B cell (primary cell): ENCODE measurements at regions not wholly inside any gene's neighbourhood (a gene's known extent, or its start where the extent isn't known, plus 50 kb on each side); places are given as distances from the start of the nearest gene placed in this dataset.

Experiments
- ATAC-seq: fragments of 200-7000 bp; cut with Tn5 transposase; one replicate; pipeline ENCODE4 v1.10.0; 2021; ENCODE audit warnings: low read depth, mild to moderate bottlenecking, moderate number of reproducible peaks, moderate library complexity
- CTCF ChIA-PET: fragments of 350-600 bp; sonication (Branson Sonifier 250); formaldehyde crosslinking; loops from one replicate; lab custom pipeline; 2021; ENCODE audit warnings: antibody characterized with exemption, inconsistent platforms; lab: Charles Lee
- POLR2A ChIA-PET: fragments of 350-600 bp; sonication (Branson Sonifier 250); formaldehyde crosslinking; loops from one replicate; lab custom pipeline; 2021; ENCODE audit warnings: antibody characterized with exemption; lab: Charles Lee
- DNase-seq: peaks from one replicate; pipeline ENCODE4 v3.0.0; 2013
- H2AFZ ChIP-seq: 2 replicates; pipeline ENCODE4 v1.6.1; 2012; ENCODE audit warnings: mild to moderate bottlenecking, low read depth, low read length; ENCODE audit not compliant: insufficient read depth, poor library complexity, severe bottlenecking
- H3K27ac ChIP-seq, 2 donors: 1 replicate in 1 of 2; 2 replicates in 1 of 2; pipeline ENCODE4 v1.5.1; 2012 to 2013; ENCODE audit warnings: low read length in 2 of 2, mild to moderate bottlenecking in 2 of 2, moderate library complexity in 1 of 2
- H3K27me3 ChIP-seq, 4 experiments: fragments of 200-600 bp in 1 of 4; sonication (generic) in 1 of 4; replicated peaks in 1 of 4; 1 replicate in 2 of 4; 2 replicates in 2 of 4; pipeline versions ENCODE4 v1.6.1 to v1.7.0; 2013 to 2016; ENCODE audit warnings: low read length in 3 of 4, mild to moderate bottlenecking in 2 of 4, mixed read lengths in 1 of 4, moderate library complexity in 1 of 4; ENCODE audit not compliant: insufficient read depth in 4 of 4, control insufficient read depth in 3 of 4; ENCODE audit errors: control extremely low read depth in 1 of 4
- H3K36me3 ChIP-seq, 2 experiments: replicated peaks in 1 of 2; 1 replicate in 1 of 2; 2 replicates in 1 of 2; pipeline versions ENCODE4 v1.6.1 to v1.7.1; 2013; ENCODE audit warnings: low read length in 1 of 2; ENCODE audit not compliant: insufficient read depth in 2 of 2, control insufficient read depth in 1 of 2; ENCODE audit errors: control extremely low read depth in 1 of 2, extremely low read depth in 1 of 2
- H3K4me1 ChIP-seq, 2 donors: fragments of 200-600 bp in 1 of 2; sonication (generic) in 1 of 2; 1 replicate in 1 of 2; 2 replicates in 1 of 2; pipeline versions ENCODE4 v1.5.1 to v1.6.1; 2013 to 2017; ENCODE audit warnings: low read length in 2 of 2; ENCODE audit not compliant: control insufficient read depth in 2 of 2, insufficient read depth in 2 of 2
- H3K4me2 ChIP-seq: replicated peaks from 2 replicates; pipeline ENCODE3; 2012; ENCODE audit warnings: mild to moderate bottlenecking, low read depth, low read length; ENCODE audit not compliant: poor library complexity, severe bottlenecking
- H3K4me3 ChIP-seq, 5 experiments: fragments of 200-600 bp in 1 of 5; sonication (generic) in 1 of 5; 1 replicate in 3 of 5; 2 replicates in 2 of 5; pipeline versions ENCODE4 v1.5.1 to v1.7.0; 2011 to 2016; ENCODE audit warnings: low read length in 4 of 5, mild to moderate bottlenecking in 4 of 5, low read depth in 2 of 5, control low read depth in 1 of 5, moderate library complexity in 1 of 5; ENCODE audit not compliant: insufficient read depth in 1 of 5; ENCODE audit errors: control extremely low read depth in 1 of 5, extremely low read depth in 1 of 5
- H3K79me2 ChIP-seq: fragments of 200-600 bp; sonication (generic); one replicate; pipeline ENCODE4 v1.6.0; 2016; ENCODE audit warnings: low read length; ENCODE audit not compliant: control insufficient read depth, insufficient read depth
- H3K9ac ChIP-seq: fragments of 200-600 bp; sonication (generic); 2 replicates; pipeline ENCODE4 v1.6.1; 2017; ENCODE audit warnings: mild to moderate bottlenecking, low read length, moderate library complexity
- H3K9me3 ChIP-seq, 3 donors: one replicate each; pipeline versions ENCODE4 v1.6.1 to v1.7.1; 2013; ENCODE audit warnings: low read length in 2 of 3; ENCODE audit not compliant: control insufficient read depth in 2 of 3, insufficient read depth in 1 of 3; ENCODE audit errors: control extremely low read depth in 1 of 3
- H4K20me1 ChIP-seq: 2 replicates; pipeline ENCODE4 v1.6.0; 2012; ENCODE audit warnings: mild to moderate bottlenecking, low read length; ENCODE audit not compliant: insufficient read depth, control insufficient read depth, poor library complexity, severe bottlenecking
- H3K27ac Mint-ChIP-seq: one replicate; pipeline ENCODE4 v1.8.0; 2021; ENCODE audit warnings: mixed read lengths
- H3K27me3 Mint-ChIP-seq: one replicate; pipeline ENCODE4 v1.8.0; 2021; ENCODE audit warnings: mixed read lengths
- H3K4me1 Mint-ChIP-seq: one replicate; pipeline ENCODE4 v1.8.0; 2021; ENCODE audit warnings: mixed read lengths
- H3K4me3 Mint-ChIP-seq: one replicate; pipeline ENCODE4 v1.8.0; 2021; ENCODE audit warnings: mixed read lengths
- H3K9me3 Mint-ChIP-seq: one replicate; pipeline ENCODE4 v1.8.0; 2022; ENCODE audit warnings: mixed read lengths; ENCODE audit not compliant: insufficient read depth
- EZH2 ChIP-seq: IDR thresholded peaks from 2 replicates; pipeline ENCODE4 v1.6.1; 2012; ENCODE audit warnings: borderline replicate concordance, low read depth, mild to moderate bottlenecking, moderate library complexity, low read length; ENCODE audit not compliant: insufficient read depth, poor library complexity, severe bottlenecking
- WGBS: methylation state at CpG from one replicate; pipeline ENCODE4 v1.1.5; 2013; ENCODE audit warnings: missing lambda C conversion rate; ENCODE audit not compliant: insufficient coverage; 5-methylcytosine and 5-hydroxymethylcytosine counted together
- intact Hi-C: fragments of 100-400 bp; cut with micrococcal nuclease; formaldehyde crosslinking; loops from one replicate; pipeline ENCODE4 v1.10.0; 2022
- TF ChIP-seq, protein P1 (sequence below): fragments of 200-600 bp; IDR thresholded peaks from one replicate; pipeline ENCODE4 v1.8.0; 2022; ENCODE audit warnings: antibody characterized with exemption, mild to moderate bottlenecking

DNA sequence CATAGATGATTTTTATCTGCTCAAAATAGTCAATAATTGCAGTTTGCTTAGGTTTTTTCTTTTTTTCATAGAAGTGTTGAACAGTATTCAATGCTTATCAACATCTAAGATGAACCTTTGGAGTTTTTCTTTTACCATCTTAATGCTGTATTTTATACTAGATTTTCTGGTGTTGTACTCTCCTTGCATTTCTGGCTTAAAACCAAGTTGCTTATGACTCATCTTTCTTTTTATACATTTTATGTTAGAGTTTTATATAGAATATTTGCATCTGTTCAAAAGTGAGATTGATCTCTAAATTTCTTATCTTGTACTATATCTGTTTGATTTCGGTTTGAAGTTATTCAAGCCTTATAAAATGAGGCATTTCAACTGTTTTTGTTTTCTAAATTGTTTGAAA, 232.5 kb downstream of the RFPL4B start:
- no peak for ATAC-seq
- Histone ChIP-seq H3K9me3 (no peaks in the 10 kb centered on the region), H3K4me3 (no peak overlapping the region), H2AFZ (no peak overlapping the region), H3K9ac (no peak overlapping the region), H4K20me1 (no peaks in the 10 kb centered on the region), H3K27me3 (no peaks in the 10 kb centered on the region), H3K36me3 (no peaks in the 10 kb centered on the region), H3K4me1 (no peaks in the 10 kb centered on the region), H3K79me2 (no peaks in the 10 kb centered on the region), H3K27ac (no peak overlapping the region), H3K4me2 (no peak overlapping the region)
- no peak overlapping the region for H3K4me3 Mint-ChIP-seq
- CTCF ChIA-PET, result interaction anchor here (0.6 kb wide), 1 partner anchor 402 kb away, joined by 3 read pairs; no protein-coding TSS in a partner anchor
- H3K9me3 Mint-ChIP-seq, result no peaks in the 10 kb centered on the region
- no peak overlapping the region for H3K27ac Mint-ChIP-seq
- H3K4me1 Mint-ChIP-seq, result no peaks in the 10 kb centered on the region
- H3K27me3 Mint-ChIP-seq, result no peaks in the 10 kb centered on the region
- TF ChIP-seq, protein P1, sequence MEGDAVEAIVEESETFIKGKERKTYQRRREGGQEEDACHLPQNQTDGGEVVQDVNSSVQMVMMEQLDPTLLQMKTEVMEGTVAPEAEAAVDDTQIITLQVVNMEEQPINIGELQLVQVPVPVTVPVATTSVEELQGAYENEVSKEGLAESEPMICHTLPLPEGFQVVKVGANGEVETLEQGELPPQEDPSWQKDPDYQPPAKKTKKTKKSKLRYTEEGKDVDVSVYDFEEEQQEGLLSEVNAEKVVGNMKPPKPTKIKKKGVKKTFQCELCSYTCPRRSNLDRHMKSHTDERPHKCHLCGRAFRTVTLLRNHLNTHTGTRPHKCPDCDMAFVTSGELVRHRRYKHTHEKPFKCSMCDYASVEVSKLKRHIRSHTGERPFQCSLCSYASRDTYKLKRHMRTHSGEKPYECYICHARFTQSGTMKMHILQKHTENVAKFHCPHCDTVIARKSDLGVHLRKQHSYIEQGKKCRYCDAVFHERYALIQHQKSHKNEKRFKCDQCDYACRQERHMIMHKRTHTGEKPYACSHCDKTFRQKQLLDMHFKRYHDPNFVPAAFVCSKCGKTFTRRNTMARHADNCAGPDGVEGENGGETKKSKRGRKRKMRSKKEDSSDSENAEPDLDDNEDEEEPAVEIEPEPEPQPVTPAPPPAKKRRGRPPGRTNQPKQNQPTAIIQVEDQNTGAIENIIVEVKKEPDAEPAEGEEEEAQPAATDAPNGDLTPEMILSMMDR, result no peak
- TF ChIP-seq EZH2, result no peak
- POLR2A ChIA-PET, result no interaction called here
- no peak for DNase-seq
- no CpG with 5 or more reads among the region's 1 CpG for WGBS
- intact Hi-C loops, result no loop called here

DNA sequence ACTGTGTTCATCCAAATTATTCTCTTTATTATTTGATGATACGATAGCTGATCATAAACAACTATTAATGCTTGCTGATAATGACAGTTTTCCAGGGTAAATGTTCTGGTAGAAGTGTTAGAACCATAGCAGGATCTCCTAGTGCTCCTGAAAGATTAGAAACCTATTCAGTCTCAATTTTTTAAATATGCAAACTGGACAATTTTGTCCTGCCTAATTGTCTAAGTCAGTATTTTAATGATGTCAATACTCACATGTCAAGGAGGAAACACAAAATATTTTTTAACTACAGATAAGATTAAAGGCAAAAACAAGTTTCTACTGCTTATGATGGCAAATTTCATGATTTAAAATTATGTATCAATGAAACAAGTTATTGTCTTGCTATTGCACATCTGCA, 233.9 kb downstream of the RFPL4B start:
- Histone ChIP-seq H3K9ac (no peak overlapping the region), H3K36me3 (no peaks in the 10 kb centered on the region), H3K79me2 (no peaks in the 10 kb centered on the region), H2AFZ (no peak overlapping the region), H3K4me2 (no peak overlapping the region), H3K4me3 (no peak overlapping the region), H4K20me1 (no peaks in the 10 kb centered on the region), H3K27me3 (no peaks in the 10 kb centered on the region), H3K4me1 (no peaks in the 10 kb centered on the region), H3K9me3 (no peaks in the 10 kb centered on the region), H3K27ac (no peak overlapping the region)
- Mint-ChIP-seq H3K27me3 (no peaks in the 10 kb centered on the region), H3K4me3 (no peak overlapping the region), H3K9me3 (no peaks in the 10 kb centered on the region), H3K4me1 (no peaks in the 10 kb centered on the region), H3K27ac (no peak overlapping the region)
- TF ChIP-seq, protein P1, result no peak
- no peak for TF ChIP-seq EZH2
- ChIA-PET POLR2A (no interaction called here), CTCF (no interaction called here)
- ATAC-seq (no peak), DNase-seq (no peak)
- WGBS, result no CpG with 5 or more reads among the region's 1 CpG
- intact Hi-C loops, result no loop called here
